Skeletal muscle tissue (tissue), 3 donors: ENCODE measurements at regions not wholly inside any gene's neighbourhood (a gene's known extent, or its start where the extent isn't known, plus 50 kb on each side); places are given as distances from the start of the nearest gene placed in this dataset.

Experiments
- H3K27ac ChIP-seq: one replicate; pipeline ENCODE4 v1.7.0; 2013; ENCODE audit warnings: mild to moderate bottlenecking, low read depth, low read length, inconsistent platforms
- H3K27me3 ChIP-seq, 3 donors: one replicate each; pipeline ENCODE4 v1.7.0; 2013; ENCODE audit warnings: low read length in 3 of 3; ENCODE audit not compliant: control insufficient read depth in 3 of 3, insufficient read depth in 3 of 3
- H3K36me3 ChIP-seq, 3 donors: one replicate each; pipeline ENCODE4 v1.7.0; 2013; ENCODE audit warnings: low read length in 3 of 3; ENCODE audit not compliant: control insufficient read depth in 3 of 3, insufficient read depth in 3 of 3
- H3K4me1 ChIP-seq, 3 donors: one replicate each; pipeline ENCODE4 v1.7.0; 2013; ENCODE audit warnings: low read length in 3 of 3, mild to moderate bottlenecking in 3 of 3; ENCODE audit not compliant: control insufficient read depth in 3 of 3, insufficient read depth in 3 of 3
- H3K4me3 ChIP-seq, 3 donors: one replicate each; pipeline ENCODE4 v1.7.0; 2013; ENCODE audit warnings: low read length in 3 of 3
- H3K9ac ChIP-seq, 3 donors: one replicate each; pipeline ENCODE4 v1.7.0; 2013; ENCODE audit warnings: low read length in 3 of 3, mild to moderate bottlenecking in 3 of 3, moderate library complexity in 2 of 3, low read depth in 1 of 3
- H3K9me3 ChIP-seq, 3 donors: one replicate each; pipeline ENCODE4 v1.7.0; 2013; ENCODE audit warnings: low read length in 3 of 3; ENCODE audit not compliant: control insufficient read depth in 3 of 3
- donor health status: Osteomylitis.

DNA sequence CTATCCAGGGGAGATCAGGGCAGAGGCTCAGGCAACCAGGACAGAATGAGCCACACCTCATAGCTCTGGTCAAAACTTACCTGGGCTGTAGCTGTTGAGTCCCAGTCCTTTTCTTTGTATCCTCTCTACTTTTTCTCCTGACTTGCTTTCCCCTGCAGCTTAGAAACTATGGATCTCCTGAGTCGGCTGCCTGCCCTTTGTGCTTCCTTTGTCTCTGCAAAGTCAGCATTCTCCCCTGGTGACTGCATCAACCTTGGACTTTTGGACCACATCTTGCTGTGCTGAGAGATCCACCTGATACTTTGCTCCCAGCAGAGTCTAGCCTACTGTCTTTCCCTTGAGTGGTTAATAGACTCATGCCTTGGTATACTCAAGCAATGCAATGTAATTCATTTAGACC, 353.3 kb downstream of the SIPA1L2 start:
- Histone ChIP-seq H3K36me3 (no peaks in the 10 kb centered on the region), H3K9ac (no peak overlapping the region), H3K4me3 (no peak overlapping the region), H3K27ac (no peak overlapping the region), H3K27me3 (peaks cover 0 to 3% (median 0%) of the 10 kb centered on the region in 3 donors), H3K4me1 (no peaks in the 10 kb centered on the region), H3K9me3 (no peaks in the 10 kb centered on the region)

DNA sequence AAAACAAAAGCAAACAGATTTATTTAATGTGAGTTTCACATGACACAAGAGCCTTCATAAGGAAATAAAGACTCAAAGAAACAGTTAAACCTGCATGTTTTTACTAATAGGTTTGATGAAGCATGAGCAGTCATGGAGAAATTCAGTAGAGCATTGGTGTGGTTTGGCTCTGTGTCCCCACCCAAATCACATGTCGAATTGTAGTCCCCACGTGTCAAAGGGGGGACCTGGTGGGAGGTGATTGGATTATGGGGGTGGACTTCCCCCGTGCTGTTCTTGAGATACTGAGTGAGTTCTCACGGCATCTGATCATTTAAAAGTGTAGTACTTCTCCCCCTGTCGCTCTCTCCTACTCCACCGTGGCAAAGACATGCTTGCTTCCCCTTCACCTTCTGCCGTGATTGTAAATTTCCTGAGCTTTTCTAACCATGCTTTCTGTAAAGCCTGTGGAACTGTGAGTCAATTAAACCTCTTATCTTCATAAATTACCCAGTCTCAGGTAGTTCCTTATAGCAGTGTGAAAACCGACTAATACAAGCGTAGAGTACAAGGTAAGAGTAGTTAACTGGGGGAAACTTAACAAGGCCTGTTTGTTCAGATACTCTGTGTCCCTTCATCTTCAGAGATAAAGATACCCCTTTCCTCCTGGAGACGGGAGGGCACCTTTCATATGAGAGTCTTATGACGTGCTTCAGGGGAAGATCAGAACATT, 354.8 kb downstream of the SIPA1L2 start:
- no peak overlapping the region for H3K4me3 ChIP-seq
- H3K27ac ChIP-seq = no peak overlapping the region
- H3K9ac ChIP-seq = no peak overlapping the region
- H3K9me3 ChIP-seq = no peaks in the 10 kb centered on the region
- peaks cover 0 to 3% (median 0%) of the 10 kb centered on the region in 3 donors for H3K27me3 ChIP-seq
- H3K36me3 ChIP-seq = no peaks in the 10 kb centered on the region
- no peaks in the 10 kb centered on the region for H3K4me1 ChIP-seq

DNA sequence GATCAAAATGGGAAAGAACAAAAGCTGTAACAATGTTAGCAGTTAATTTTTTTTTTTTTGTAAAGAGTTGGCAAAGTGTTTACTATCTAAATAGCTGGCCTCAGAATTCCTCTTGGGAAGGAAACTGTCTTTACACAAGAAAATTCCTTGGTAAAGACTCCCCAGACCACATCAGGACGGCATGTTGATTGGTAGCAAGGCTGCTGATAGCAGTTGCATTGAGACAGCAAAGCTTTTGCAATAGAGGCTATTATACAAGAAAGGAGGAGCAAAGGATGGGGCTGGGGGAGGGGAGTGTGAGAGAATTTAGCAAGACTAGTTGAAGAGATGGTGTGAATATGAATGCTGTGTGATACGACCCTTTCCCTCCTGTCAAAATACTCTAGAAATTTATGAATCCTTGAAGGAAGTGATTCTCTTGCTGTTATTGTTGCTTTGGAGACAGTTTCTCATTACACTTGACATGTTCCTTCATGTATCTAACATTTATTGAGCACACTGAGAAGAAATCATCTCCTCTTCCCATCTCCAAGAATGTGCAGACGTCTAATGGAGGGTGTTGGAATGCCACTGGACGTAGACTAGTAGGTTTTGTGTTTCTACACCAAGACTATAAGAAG, 355.6 kb downstream of the SIPA1L2 start:
- no peak overlapping the region for H3K27ac ChIP-seq
- no peaks in the 10 kb centered on the region for H3K9me3 ChIP-seq
- no peak overlapping the region for H3K4me3 ChIP-seq
- no peaks in the 10 kb centered on the region for H3K36me3 ChIP-seq
- H3K4me1 ChIP-seq = no peaks in the 10 kb centered on the region
- H3K9ac ChIP-seq = no peak overlapping the region
- peaks cover 0 to 3% (median 0%) of the 10 kb centered on the region in 3 donors for H3K27me3 ChIP-seq

DNA sequence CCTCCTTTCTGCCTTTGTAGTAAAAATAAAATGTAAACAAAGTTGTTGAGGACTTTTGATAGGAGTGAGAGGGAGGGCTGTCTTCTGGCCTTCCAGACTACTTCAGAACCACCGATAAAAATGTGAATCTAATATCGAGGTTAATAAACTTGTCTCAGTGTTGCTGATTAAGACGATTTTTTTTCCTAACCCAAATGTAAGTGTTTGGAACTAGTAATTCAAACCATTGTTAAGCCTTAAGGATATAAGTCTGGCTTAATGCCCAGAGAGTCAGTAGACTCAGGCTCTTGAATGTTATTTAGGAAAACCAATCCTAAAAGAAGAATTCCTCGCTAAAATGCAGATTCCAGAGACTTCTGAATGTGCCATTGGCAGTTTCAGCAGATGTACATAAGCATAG, 356.9 kb downstream of the SIPA1L2 start:
- Histone ChIP-seq H3K27ac (no peak overlapping the region), H3K36me3 (no peaks in the 10 kb centered on the region), H3K9ac (no peak overlapping the region), H3K4me1 (no peaks in the 10 kb centered on the region), H3K9me3 (no peaks in the 10 kb centered on the region), H3K4me3 (no peak overlapping the region), H3K27me3 (no peaks in the 10 kb centered on the region)

DNA sequence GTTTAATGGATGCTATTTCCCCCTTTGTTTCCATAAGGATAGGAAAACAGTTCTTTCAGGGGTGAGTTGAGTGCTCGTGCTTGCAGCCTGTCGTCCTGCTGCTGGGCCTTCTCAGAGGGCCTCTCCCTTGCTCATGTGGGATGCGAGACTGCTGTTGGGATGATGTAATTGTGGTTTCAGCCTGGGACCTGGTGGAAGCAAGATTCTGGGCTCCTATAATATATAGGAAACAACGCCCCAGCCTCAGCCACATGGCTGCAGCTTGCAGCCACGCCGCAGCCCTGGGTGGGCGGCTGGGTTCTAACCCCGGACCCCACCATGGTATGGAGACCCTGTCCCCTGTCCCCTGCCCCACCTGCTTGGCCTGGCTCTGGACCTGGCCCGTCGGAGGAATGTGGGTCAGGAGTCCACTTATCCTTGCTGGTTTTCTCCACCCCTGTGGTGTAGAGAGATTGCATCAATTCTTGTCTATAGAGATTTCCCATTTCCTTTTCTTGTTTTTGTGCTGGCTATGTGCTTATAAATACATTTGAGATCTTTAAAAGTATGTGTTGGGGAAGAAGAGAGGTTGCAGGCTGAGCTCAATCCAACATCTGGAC, 357.8 kb downstream of the SIPA1L2 start:
- H3K4me1 ChIP-seq = no peaks in the 10 kb centered on the region

DNA sequence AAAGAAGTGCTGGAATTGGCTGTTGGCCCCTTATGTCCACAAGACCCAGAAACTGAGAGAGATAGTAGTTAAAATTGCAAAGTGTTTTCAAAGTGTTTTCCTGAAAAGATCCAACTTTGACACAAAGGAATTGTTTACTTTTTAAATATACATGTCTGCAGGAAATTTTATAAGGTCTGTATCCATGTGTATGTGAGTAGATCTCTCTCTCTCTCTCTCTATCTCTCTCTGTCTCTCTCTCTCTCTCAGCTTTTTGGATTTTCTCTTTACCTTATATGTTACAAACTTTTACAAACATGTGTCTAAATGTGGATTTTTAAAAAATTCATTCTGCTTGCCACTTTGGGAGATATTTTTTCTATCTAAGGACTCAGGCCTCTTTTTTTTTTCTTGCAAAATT, 358.6 kb downstream of the SIPA1L2 start:
- Histone ChIP-seq H3K4me3 (no peak overlapping the region), H3K36me3 (no peaks in the 10 kb centered on the region), H3K9me3 (no peaks in the 10 kb centered on the region), H3K27ac (no peak overlapping the region), H3K27me3 (no peaks in the 10 kb centered on the region), H3K4me1 (no peaks in the 10 kb centered on the region), H3K9ac (no peak overlapping the region)

More for the DNA sequence above, 357.8 kb downstream of the SIPA1L2 start:
- Histone ChIP-seq H3K27me3 (no peaks in the 10 kb centered on the region), H3K9ac (no peak overlapping the region), H3K27ac (no peak overlapping the region), H3K36me3 (no peaks in the 10 kb centered on the region), H3K4me3 (no peak overlapping the region), H3K9me3 (no peaks in the 10 kb centered on the region)

DNA sequence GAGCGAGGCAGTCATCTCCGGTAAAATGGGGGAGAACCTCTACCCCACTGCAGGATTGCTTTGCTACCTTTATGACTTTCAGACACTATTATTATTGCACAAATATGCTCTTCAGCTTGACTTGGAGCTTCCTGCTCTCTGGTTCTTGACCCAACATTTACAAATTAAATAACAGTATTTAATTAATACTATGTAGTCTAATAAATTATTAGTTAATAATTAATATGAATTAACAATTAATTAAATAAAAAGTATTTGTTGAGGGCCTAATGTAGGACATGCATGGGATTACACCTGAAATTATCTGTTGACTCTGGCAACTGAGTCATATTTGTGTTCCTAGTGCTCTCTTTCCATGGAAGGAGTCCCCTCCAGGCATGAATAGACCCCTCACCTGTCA, 359.9 kb downstream of the SIPA1L2 start:
- Histone ChIP-seq H3K9ac (no peak overlapping the region), H3K27ac (no peak overlapping the region), H3K9me3 (no peaks in the 10 kb centered on the region), H3K4me3 (no peak overlapping the region), H3K36me3 (no peaks in the 10 kb centered on the region), H3K27me3 (no peaks in the 10 kb centered on the region), H3K4me1 (no peaks in the 10 kb centered on the region)

DNA sequence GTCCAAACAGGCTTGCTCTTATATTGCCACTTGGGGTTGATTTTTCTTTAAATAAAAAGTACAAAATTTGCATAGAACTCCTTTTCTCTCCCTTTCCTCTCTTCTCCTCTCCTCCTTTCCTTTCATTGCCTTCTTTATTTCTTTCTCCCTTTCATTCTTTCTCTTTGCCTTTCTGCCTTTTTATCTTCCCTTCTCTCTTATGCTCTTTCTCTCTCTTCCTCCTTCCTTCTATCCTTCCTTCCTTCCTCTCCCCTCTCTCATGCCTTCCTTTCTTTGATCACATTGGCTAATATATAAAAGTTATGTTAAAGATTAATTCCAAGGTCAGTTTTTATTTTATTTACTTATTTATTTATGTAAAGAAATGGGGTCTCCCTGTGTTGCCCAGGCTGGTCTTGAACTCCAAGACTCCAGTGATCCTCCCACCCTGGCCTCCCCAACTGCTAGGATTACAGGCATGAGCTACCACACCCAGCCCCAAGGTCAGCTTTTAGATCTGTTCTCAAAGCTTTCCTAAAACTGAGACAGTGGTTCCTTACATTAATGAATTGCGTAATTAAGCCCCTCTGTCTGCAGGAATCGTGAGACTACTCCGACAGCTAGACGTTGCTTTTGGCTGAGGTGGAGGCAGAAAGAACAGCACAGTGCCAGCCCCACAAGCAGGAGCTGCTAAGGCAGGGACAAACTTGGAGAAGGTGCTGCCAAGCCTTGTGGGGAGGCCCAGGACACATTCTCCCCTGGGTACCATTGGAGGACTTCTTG, 361.9 kb downstream of the SIPA1L2 start:
- no peak overlapping the region for H3K9ac ChIP-seq
- no peaks in the 10 kb centered on the region for H3K36me3 ChIP-seq
- H3K27ac ChIP-seq = no peak overlapping the region
- H3K9me3 ChIP-seq = no peaks in the 10 kb centered on the region
- H3K4me3 ChIP-seq = no peak overlapping the region
- H3K27me3 ChIP-seq = no peaks in the 10 kb centered on the region
- H3K4me1 ChIP-seq = no peaks in the 10 kb centered on the region

DNA sequence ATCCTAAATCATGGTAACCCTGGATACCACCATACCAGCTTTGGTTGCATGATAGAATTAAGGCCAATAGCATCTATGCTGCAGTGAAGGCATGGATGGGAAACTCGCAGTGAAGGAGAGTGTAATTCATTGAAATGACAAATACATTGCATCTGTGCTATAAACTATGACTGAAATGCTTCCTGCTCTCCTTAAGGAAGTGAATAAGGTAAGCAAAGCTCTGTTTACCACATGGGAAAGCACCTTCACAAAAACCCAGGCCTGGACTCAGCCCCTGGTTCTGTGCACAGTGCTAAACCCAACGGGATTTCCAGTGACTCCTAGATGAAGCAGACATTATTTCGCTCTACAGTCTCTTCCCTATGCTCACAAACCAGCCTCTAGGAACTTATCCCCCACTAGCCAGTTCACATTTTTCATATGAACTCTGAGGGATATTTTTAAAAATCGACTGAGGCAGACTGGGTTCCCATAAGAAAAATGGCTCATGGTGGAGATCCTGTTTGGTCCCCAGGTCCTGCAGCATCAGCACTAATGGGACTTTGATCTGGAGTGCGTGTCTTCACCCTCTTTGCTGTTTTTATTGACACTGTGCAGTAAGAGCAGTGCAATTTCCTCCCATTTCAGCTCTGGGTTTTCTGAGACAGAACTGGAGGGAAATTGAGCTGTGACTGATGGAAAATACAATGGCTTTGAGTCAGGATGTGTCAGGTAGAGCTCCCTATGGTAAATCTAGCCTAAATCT, 362.7 kb downstream of the SIPA1L2 start:
- no peaks in the 10 kb centered on the region for H3K36me3 ChIP-seq
- H3K4me3 ChIP-seq = no peak overlapping the region
- H3K27me3 ChIP-seq = no peaks in the 10 kb centered on the region
- H3K4me1 ChIP-seq = no peaks in the 10 kb centered on the region
- no peak overlapping the region for H3K27ac ChIP-seq
- H3K9ac ChIP-seq = no peak overlapping the region
- no peaks in the 10 kb centered on the region for H3K9me3 ChIP-seq
